ENCODE measurements at regions not wholly inside any gene's neighbourhood (a gene's known extent, or its start where the extent isn't known, plus 50 kb on each side); places are given as distances from the start of the nearest gene placed in this dataset.

DNA sequence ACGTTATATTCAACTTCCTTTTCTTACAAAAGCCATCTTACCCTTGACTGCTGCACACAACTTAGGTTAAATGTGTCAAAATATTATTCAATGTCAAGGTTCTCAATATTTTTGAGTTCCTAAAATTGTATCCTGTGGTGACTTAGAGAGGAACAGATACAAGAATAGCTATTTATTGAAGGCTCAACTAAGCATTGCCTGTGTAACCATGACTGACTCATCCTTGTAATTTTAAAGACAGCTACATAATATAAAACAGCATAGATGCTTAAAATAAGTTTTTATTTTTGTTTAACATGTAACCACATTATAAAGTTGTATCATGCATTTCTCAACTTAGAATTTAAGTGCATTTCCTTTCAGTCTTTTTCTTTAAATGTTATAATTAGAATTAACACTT, 312.9 kb upstream of the RGMB start:
- H3K79me2 ChIP-seq (ENCODE audit: insufficient read depth, low read length), result no peaks in the 10 kb centered on the region
- H3K9ac ChIP-seq (ENCODE audit: insufficient read depth, low read length, poor library complexity, severe bottlenecking), result no peak overlapping the region
- no peak overlapping the region for H3K27ac Mint-ChIP-seq
- no peaks in the 10 kb centered on the region for H3K4me1 Mint-ChIP-seq
- H3K36me3 ChIP-seq (replicated peaks in 1 of 2; ENCODE audit: control insufficient read depth in 1 of 2, insufficient read depth in 2 of 2, low read length in 2 of 2), result no peaks in the 10 kb centered on the region
- H3K27ac ChIP-seq (ENCODE audit: low read depth in 1 of 2, low read length in 2 of 2), result no peak overlapping the region
- DNase-seq, result no peak
- no peaks in the 10 kb centered on the region for H3K27me3 ChIP-seq (ENCODE audit: control insufficient read depth in 2 of 2, insufficient read depth in 2 of 2, low read length in 2 of 2)
- no peaks in the 10 kb centered on the region for H3K9me3 ChIP-seq (replicated peaks in 1 of 2; ENCODE audit: control insufficient read depth in 1 of 2, insufficient read depth in 1 of 2, low read length in 2 of 2)
- H3K4me1 ChIP-seq (ENCODE audit: control insufficient read depth in 1 of 2, insufficient read depth in 2 of 2, low read length in 2 of 2), result no peaks in the 10 kb centered on the region
- H3K27me3 Mint-ChIP-seq (ENCODE audit: low read depth in 3 of 3), result no peaks in the 10 kb centered on the region
- no peak overlapping the region for H3K4me3 Mint-ChIP-seq
- no peaks in the 10 kb centered on the region for H3K36me3 Mint-ChIP-seq
- H3K4me3 ChIP-seq (replicated peaks in 1 of 3; ENCODE audit: low read depth in 2 of 3, low read length in 3 of 3), result no peak overlapping the region
- H4K20me1 ChIP-seq (ENCODE audit: insufficient read depth, low read length), result no peaks in the 10 kb centered on the region
- H2AFZ ChIP-seq (ENCODE audit: insufficient read depth, low read depth, low read length, poor library complexity, severe bottlenecking), result no peak overlapping the region
- WGBS (ENCODE audit: insufficient coverage), result no CpG with 5 or more reads among the region's 1 CpG
- intact Hi-C loops (cut with micrococcal nuclease), result no loop called here
- no peak overlapping the region for H3K4me2 ChIP-seq (replicated peaks; ENCODE audit: extremely low read depth, low read length, poor library complexity, severe bottlenecking)
- H3K9me3 Mint-ChIP-seq, result peaks cover 0 to 8% (median 0%) of the 10 kb centered on the region in 7 donors
- TF ChIP-seq, protein P1, sequence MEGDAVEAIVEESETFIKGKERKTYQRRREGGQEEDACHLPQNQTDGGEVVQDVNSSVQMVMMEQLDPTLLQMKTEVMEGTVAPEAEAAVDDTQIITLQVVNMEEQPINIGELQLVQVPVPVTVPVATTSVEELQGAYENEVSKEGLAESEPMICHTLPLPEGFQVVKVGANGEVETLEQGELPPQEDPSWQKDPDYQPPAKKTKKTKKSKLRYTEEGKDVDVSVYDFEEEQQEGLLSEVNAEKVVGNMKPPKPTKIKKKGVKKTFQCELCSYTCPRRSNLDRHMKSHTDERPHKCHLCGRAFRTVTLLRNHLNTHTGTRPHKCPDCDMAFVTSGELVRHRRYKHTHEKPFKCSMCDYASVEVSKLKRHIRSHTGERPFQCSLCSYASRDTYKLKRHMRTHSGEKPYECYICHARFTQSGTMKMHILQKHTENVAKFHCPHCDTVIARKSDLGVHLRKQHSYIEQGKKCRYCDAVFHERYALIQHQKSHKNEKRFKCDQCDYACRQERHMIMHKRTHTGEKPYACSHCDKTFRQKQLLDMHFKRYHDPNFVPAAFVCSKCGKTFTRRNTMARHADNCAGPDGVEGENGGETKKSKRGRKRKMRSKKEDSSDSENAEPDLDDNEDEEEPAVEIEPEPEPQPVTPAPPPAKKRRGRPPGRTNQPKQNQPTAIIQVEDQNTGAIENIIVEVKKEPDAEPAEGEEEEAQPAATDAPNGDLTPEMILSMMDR (IDR thresholded peaks at IDR 0.05), result no peak

DNA sequence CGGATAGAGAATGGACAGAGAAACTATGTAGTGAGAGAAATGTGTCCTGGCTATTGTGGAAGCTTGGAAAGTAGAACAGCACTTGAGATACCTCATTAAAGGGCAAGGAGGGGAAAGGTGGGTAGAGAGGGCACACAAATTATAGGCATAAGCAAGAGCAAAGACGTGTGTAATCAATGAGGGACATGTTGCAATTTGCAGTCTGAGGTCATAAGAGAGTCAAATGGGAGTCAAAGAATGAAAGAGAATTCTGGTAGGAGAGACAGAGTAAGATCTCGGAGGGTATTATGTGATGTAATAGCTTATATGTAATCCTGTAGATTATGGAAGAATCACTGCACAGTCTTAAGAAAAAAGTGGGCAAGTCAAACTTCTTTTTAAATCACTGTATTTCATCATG, 312.0 kb upstream of the RGMB start:
- Histone ChIP-seq H3K4me2 (replicated peaks; ENCODE audit: extremely low read depth, low read length, poor library complexity, severe bottlenecking) (no peak overlapping the region), H2AFZ (ENCODE audit: insufficient read depth, low read depth, low read length, poor library complexity, severe bottlenecking) (no peak overlapping the region), H4K20me1 (ENCODE audit: insufficient read depth, low read length) (no peaks in the 10 kb centered on the region), H3K4me3 (replicated peaks in 1 of 3; ENCODE audit: low read depth in 2 of 3, low read length in 3 of 3) (no peak overlapping the region), H3K36me3 (replicated peaks in 1 of 2; ENCODE audit: control insufficient read depth in 1 of 2, insufficient read depth in 2 of 2, low read length in 2 of 2) (no peaks in the 10 kb centered on the region), H3K9ac (ENCODE audit: insufficient read depth, low read length, poor library complexity, severe bottlenecking) (no peak overlapping the region), H3K79me2 (ENCODE audit: insufficient read depth, low read length) (no peaks in the 10 kb centered on the region), H3K27me3 (ENCODE audit: control insufficient read depth in 2 of 2, insufficient read depth in 2 of 2, low read length in 2 of 2) (no peaks in the 10 kb centered on the region), H3K9me3 (replicated peaks in 1 of 2; ENCODE audit: control insufficient read depth in 1 of 2, insufficient read depth in 1 of 2, low read length in 2 of 2) (peaks cover 4% of the 10 kb centered on the region in 2 donors), H3K4me1 (ENCODE audit: control insufficient read depth in 1 of 2, insufficient read depth in 2 of 2, low read length in 2 of 2) (no peaks in the 10 kb centered on the region), H3K27ac (ENCODE audit: low read depth in 1 of 2, low read length in 2 of 2) (no peak overlapping the region)
- 81% methylated on average over 2 of the region's 3 CpGs for WGBS (ENCODE audit: insufficient coverage)
- Mint-ChIP-seq H3K9me3 (peaks cover 0 to 8% (median 1%) of the 10 kb centered on the region in 7 donors), H3K27me3 (ENCODE audit: low read depth in 3 of 3) (no peaks in the 10 kb centered on the region), H3K27ac (no peak overlapping the region), H3K4me1 (no peaks in the 10 kb centered on the region), H3K36me3 (no peaks in the 10 kb centered on the region), H3K4me3 (no peak overlapping the region)
- TF ChIP-seq, protein P1 (IDR thresholded peaks at IDR 0.05), result no peak
- intact Hi-C loops (cut with micrococcal nuclease), result no loop called here
- no peak for DNase-seq
